PFSK-1 (cell line): ENCODE measurements at regions not wholly inside any gene's neighbourhood (a gene's known extent, or its start where the extent isn't known, plus 50 kb on each side); places are given as distances from the start of the nearest gene placed in this dataset.

Source experiments
- FOXP2 ChIP-seq: optimal IDR thresholded peaks from 2 replicates; pipeline ENCODE3; 2011; ENCODE audit warnings: borderline replicate concordance, control low read depth, inconsistent platforms; ENCODE audit not compliant: insufficient read depth; ENCODE audit errors: extremely low read length, extremely low read depth
- POLR2AphosphoS5 ChIP-seq: IDR thresholded peaks from 2 replicates; pipeline ENCODE4 v1.6.1; 2012; ENCODE audit warnings: low read depth, mild to moderate bottlenecking, control low read depth, low read length, moderate library complexity
- REST ChIP-seq, 2 experiments: IDR thresholded peaks; 2 replicates each; pipeline versions ENCODE4 v1.6.1 to v1.8.0; 2011 to 2012; ENCODE audit warnings: low read depth in 2 of 2, low read length in 2 of 2, control low read depth in 1 of 2, inconsistent platforms in 1 of 2, mild to moderate bottlenecking in 1 of 2, moderate library complexity in 1 of 2; ENCODE audit not compliant: insufficient read depth in 1 of 2
- SIN3A ChIP-seq: IDR thresholded peaks from 2 replicates; pipeline ENCODE4 v1.6.1; 2012; ENCODE audit warnings: mild to moderate bottlenecking, low read length, moderate library complexity, borderline replicate concordance; ENCODE audit not compliant: insufficient read depth
- TAF1 ChIP-seq: IDR thresholded peaks from 2 replicates; pipeline ENCODE4 v1.6.1; 2012; ENCODE audit warnings: low read length, control low read depth, borderline replicate concordance; ENCODE audit not compliant: insufficient read depth

- TF ChIP-seq FOXP2 (no peak), TAF1 (no peak), POLR2AphosphoS5 (no peak), SIN3A (no peak), REST (IDR thresholded peaks at IDR 0.05; ENCODE audit: insufficient read depth in 1 of 2, low read depth in 2 of 2, low read length in 2 of 2) (no peak)
These were observed 91.9 kb upstream of the NEURL1B start for GRCh38 chr5:172548981-172549687.

GRCh38 chr5:172548311-172548731 is 92.7 kb upstream of the NEURL1B start:
- TF ChIP-seq SIN3A, result no peak

- no peak for TF ChIP-seq REST (IDR thresholded peaks at IDR 0.05; ENCODE audit: insufficient read depth in 1 of 2, low read depth in 2 of 2, low read length in 2 of 2)
- no peak for TF ChIP-seq SIN3A
- TF ChIP-seq POLR2AphosphoS5, result no peak
- TF ChIP-seq FOXP2, result no peak
- no peak for TF ChIP-seq TAF1
These were observed 91.9 kb upstream of the SH3PXD2B start for GRCh38 chr5:172546196-172546595.

- TF ChIP-seq SIN3A (no peak), FOXP2 (no peak), REST (IDR thresholded peaks at IDR 0.05; ENCODE audit: insufficient read depth in 1 of 2, low read depth in 2 of 2, low read length in 2 of 2) (no peak), TAF1 (no peak), POLR2AphosphoS5 (no peak)
These were observed 91.0 kb upstream of the SH3PXD2B start for GRCh38 chr5:172545291-172545801.

GRCh38 chr5:172544371-172545095 is 90.2 kb upstream of the SH3PXD2B start:
- TF ChIP-seq POLR2AphosphoS5, result no peak
- TF ChIP-seq REST (IDR thresholded peaks at IDR 0.05; ENCODE audit: insufficient read depth in 1 of 2, low read depth in 2 of 2, low read length in 2 of 2), result no peak
- no peak for TF ChIP-seq FOXP2
- no peak for TF ChIP-seq SIN3A
- no peak for TF ChIP-seq TAF1
